Esophagus squamous epithelium (tissue), 5 donors: ENCODE measurements at regions not wholly inside any gene's neighbourhood (a gene's known extent, or its start where the extent isn't known, plus 50 kb on each side); places are given as distances from the start of the nearest gene placed in this dataset.

Experiments
- DNase-seq: peaks from one replicate; lab custom pipeline; 2025; lab: John Stamatoyannopoulos, UW
- H3K27ac ChIP-seq, 4 donors: fragments of 200-600 bp; sonication (generic); one replicate each; pipeline ENCODE4 v1.5.1; 2016 to 2019; ENCODE audit warnings: mild to moderate bottlenecking in 1 of 4
- H3K27me3 ChIP-seq, 4 donors: fragments of 200-600 bp; sonication (generic); 1 replicate in 3 of 4; 2 replicates in 1 of 4; pipeline versions ENCODE4 v1.5.1 to v1.6.0; 2017 to 2021; ENCODE audit warnings: antibody characterized with exemption in 1 of 4
- H3K36me3 ChIP-seq, 3 donors: fragments of 200-600 bp; sonication (generic); one replicate each; pipeline ENCODE4 v1.5.1; 2016 to 2019
- H3K4me1 ChIP-seq, 3 donors: fragments of 200-600 bp; sonication (generic); one replicate each; pipeline ENCODE4 v1.5.1; 2017 to 2019
- H3K4me3 ChIP-seq, 4 donors: fragments of 200-600 bp; sonication (generic); 1 replicate in 3 of 4; 2 replicates in 1 of 4; pipeline ENCODE4 v1.5.1; 2016 to 2019; ENCODE audit warnings: mild to moderate bottlenecking in 2 of 4, moderate library complexity in 1 of 4
- H3K9me3 ChIP-seq, 3 donors: fragments of 200-600 bp; sonication (generic); one replicate each; pipeline ENCODE4 v1.5.1; 2016 to 2019
- POLR2A ChIP-seq, 4 donors: fragments of 450-650 bp; IDR thresholded peaks; one replicate each; pipeline ENCODE4 v1.6.1; 2017; ENCODE audit warnings: antibody characterized with exemption in 4 of 4, mild to moderate bottlenecking in 4 of 4, moderate library complexity in 3 of 4
- WGBS, 2 donors: methylation state at CpG; one replicate each; pipeline ENCODE4 v1.1.5; 2018; 5-methylcytosine and 5-hydroxymethylcytosine counted together
- intact Hi-C: fragments of 100-400 bp; cut with DNase I; formaldehyde crosslinking; loops from one replicate; pipeline ENCODE4 v1.15.0; 2022
- TF ChIP-seq, protein P1 (sequence below), 6 experiments: fragments of 450-650 bp in 4 of 6; fragments of 200-600 bp in 2 of 6; sonication (generic) in 2 of 6; IDR thresholded peaks; one replicate each; pipeline ENCODE4 v1.5.1; 2016 to 2019; ENCODE audit warnings: antibody characterized with exemption in 6 of 6, mild to moderate bottlenecking in 4 of 6, moderate library complexity in 4 of 6
- donor health status: DM: yes; HTN: yes; CAD: no.

DNA sequence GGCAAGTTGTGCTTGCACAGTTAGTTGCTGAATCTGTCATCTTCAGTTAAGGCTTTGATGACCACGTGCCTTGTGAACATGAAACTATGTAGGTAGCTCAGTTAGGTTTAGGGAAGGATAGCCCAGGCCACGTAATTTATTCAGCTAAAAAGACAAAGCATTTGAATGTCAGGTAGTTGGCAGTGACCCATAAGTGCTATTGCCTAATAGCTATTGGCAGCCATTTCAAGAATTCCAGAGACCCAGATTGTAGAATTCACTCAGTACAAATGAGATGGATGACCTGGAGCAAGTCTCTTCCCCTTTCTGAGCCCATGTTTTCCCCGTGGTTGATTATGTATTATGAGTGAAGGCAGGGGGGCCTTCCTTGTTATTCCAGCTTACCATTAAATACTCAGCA is 265.3 kb upstream of the ANO5 start:
- Histone ChIP-seq H3K4me1 (no peaks in the 10 kb centered on the region), H3K4me3 (no peak overlapping the region), H3K27me3 (no peaks in the 10 kb centered on the region), H3K36me3 (no peaks in the 10 kb centered on the region), H3K27ac (no peak overlapping the region), H3K9me3 (no peaks in the 10 kb centered on the region)
- intact Hi-C loops = no loop called here
- no peak for DNase-seq
- 27 to 46% methylated on average over 2 to 3 of the region's 3 CpGs for WGBS, 2 donors
- TF ChIP-seq POLR2A (IDR thresholded peaks at IDR 0.05) = no peak
- TF ChIP-seq, protein P1, sequence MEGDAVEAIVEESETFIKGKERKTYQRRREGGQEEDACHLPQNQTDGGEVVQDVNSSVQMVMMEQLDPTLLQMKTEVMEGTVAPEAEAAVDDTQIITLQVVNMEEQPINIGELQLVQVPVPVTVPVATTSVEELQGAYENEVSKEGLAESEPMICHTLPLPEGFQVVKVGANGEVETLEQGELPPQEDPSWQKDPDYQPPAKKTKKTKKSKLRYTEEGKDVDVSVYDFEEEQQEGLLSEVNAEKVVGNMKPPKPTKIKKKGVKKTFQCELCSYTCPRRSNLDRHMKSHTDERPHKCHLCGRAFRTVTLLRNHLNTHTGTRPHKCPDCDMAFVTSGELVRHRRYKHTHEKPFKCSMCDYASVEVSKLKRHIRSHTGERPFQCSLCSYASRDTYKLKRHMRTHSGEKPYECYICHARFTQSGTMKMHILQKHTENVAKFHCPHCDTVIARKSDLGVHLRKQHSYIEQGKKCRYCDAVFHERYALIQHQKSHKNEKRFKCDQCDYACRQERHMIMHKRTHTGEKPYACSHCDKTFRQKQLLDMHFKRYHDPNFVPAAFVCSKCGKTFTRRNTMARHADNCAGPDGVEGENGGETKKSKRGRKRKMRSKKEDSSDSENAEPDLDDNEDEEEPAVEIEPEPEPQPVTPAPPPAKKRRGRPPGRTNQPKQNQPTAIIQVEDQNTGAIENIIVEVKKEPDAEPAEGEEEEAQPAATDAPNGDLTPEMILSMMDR (IDR thresholded peaks at IDR 0.05) = no peak

DNA sequence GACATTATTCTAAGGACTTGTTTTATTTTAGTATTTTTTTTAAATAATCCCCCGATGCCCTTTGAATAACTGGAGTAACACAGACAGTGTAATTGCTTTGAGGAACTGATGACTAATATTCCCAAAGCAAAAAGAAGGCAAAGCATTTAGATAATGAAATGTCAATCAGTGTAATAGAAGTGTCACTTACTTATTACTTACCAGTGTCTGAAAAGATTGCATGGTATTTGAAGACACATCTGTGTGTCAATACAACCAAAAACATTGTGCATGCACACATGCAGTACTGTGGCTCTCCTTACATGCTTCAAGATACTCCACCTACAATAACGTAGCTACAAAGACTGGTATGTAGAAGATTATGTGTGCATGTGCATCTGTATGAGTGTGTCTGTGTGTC is 264.0 kb upstream of the ANO5 start:
- no peaks in the 10 kb centered on the region for H3K4me1 ChIP-seq
- H3K36me3 ChIP-seq = no peaks in the 10 kb centered on the region
- H3K27ac ChIP-seq = no peak overlapping the region
- no peak for DNase-seq
- no peaks in the 10 kb centered on the region for H3K9me3 ChIP-seq
- no peaks in the 10 kb centered on the region for H3K27me3 ChIP-seq
- intact Hi-C loops = no loop called here
- no peak overlapping the region for H3K4me3 ChIP-seq
- TF ChIP-seq POLR2A (IDR thresholded peaks at IDR 0.05) = no peak
- TF ChIP-seq, protein P1 (IDR thresholded peaks at IDR 0.05) = no peak
- WGBS, 2 donors = 67 to 83% methylated on average over 2 of the region's 2 CpGs

DNA sequence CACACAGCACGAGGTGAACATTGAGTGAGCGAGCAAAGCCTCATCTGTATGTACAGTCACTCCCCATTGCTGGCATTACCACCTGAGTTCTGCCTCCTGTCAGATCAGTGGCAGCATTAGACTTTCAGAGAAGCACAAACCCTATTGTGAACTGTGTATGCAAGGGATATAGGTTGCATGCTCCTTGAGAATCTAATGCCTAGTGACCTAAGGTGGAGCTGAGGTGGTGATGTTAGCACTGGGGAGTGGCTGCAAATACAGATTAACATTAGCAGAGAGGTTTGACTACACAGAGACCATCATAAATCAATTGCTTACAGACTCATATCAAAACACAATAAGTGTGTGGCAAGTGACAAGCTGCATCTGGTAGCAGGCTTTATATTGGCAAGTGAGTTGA is 262.5 kb upstream of the ANO5 start:
- DNase-seq = no peak
- Histone ChIP-seq H3K27me3 (no peaks in the 10 kb centered on the region), H3K9me3 (no peaks in the 10 kb centered on the region), H3K36me3 (no peaks in the 10 kb centered on the region), H3K27ac (no peak overlapping the region), H3K4me3 (no peak overlapping the region), H3K4me1 (no peaks in the 10 kb centered on the region)
- no peak for TF ChIP-seq POLR2A (IDR thresholded peaks at IDR 0.05)
- TF ChIP-seq, protein P1 (IDR thresholded peaks at IDR 0.05) = no peak
- WGBS, 2 donors = 35 to 57% methylated on average over 2 of the region's 2 CpGs
- intact Hi-C loops = no loop called here

DNA sequence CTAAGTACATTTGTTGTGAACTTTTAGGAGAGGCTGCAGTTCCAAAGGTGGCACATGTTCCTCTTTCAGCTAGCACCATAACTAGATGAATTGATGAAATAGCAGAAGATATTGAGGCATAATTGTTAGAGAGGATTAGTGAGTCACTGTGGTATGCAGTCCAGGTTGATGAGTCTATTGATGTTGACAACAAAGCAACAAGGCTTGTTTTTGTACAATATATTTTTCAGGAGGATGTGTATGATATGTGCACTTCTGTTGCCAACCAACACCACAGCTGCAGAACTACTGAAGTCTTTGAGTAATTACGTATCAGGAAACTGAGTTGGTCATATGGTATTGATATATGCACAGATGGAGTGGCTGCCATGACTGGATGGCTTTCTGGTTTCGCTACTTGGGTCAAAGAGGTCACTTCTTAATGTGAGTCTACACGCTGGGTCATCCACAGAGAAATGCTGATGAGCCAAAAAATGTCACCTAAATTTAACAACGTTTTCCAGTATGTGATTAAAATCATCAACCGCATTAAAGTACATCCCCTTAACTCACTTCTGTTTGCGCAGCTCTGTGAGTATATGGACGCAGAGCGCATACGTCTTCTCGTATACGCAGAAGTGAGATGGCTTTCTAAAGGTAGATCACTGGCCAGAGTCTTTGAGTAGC is 261.3 kb upstream of the ANO5 start:
- Histone ChIP-seq H3K36me3 (no peaks in the 10 kb centered on the region), H3K27ac (no peak overlapping the region), H3K27me3 (no peaks in the 10 kb centered on the region), H3K4me3 (no peak overlapping the region), H3K9me3 (no peaks in the 10 kb centered on the region), H3K4me1 (no peaks in the 10 kb centered on the region)
- intact Hi-C loops = no loop called here
- DNase-seq = no peak
- TF ChIP-seq POLR2A (IDR thresholded peaks at IDR 0.05) = no peak
- TF ChIP-seq, protein P1 (IDR thresholded peaks at IDR 0.05) = no peak
- 83 to 85% methylated on average over 11 of the region's 11 CpGs for WGBS, 2 donors

DNA sequence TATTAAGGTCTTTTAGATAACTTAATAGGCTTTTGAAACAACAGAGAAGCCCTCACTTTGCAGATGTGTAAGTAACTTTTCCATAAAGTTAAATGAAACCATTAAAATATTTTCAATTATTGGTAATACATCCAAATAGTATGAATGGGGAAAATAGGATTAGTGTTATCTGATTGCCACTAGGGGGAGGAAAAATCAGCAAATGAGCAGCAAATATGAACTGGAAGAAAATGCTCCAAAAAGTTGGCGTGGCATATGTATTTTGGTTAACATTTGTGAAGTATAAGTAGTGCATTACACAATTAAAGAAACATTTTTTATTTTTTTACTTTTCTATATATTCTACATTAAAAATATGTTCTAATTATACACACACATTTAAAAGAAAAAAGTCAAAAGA is 259.8 kb upstream of the ANO5 start:
- WGBS, 2 donors = 39% methylated on average over 1 of the region's 1 CpG
- Histone ChIP-seq H3K4me1 (no peaks in the 10 kb centered on the region), H3K4me3 (no peak overlapping the region), H3K9me3 (no peaks in the 10 kb centered on the region), H3K27ac (no peak overlapping the region), H3K36me3 (no peaks in the 10 kb centered on the region), H3K27me3 (no peaks in the 10 kb centered on the region)
- TF ChIP-seq POLR2A (IDR thresholded peaks at IDR 0.05) = no peak
- TF ChIP-seq, protein P1 (IDR thresholded peaks at IDR 0.05) = no peak
- DNase-seq = no peak
- intact Hi-C loops = no loop called here
